Stimulated activated CD4-positive, alpha-beta T cell treated with anti-CD3 and anti-CD28 coated beads, Interleukin-4, amount 100 ng/mL, for 48 hours (primary cell): ENCODE measurements at regions not wholly inside any gene's neighbourhood (a gene's known extent, or its start where the extent isn't known, plus 50 kb on each side); places are given as distances from the start of the nearest gene placed in this dataset.

Source experiments
- DNase-seq, 2 donors: peaks; one replicate each; pipeline ENCODE4 v3.0.0-alpha.2; 2020; ENCODE audit warnings: low read depth in 2 of 2

GRCh38 chr11:112856133-112856532 is 105.1 kb upstream of the NCAM1 start:
- no peak for DNase-seq

- no peak for DNase-seq
Measured at GRCh38 chr11:112856591-112856990, 104.6 kb upstream of the NCAM1 start.

- no peak for DNase-seq
Measured at GRCh38 chr11:112858289-112859023, 102.8 kb upstream of the NCAM1 start.

GRCh38 chr11:112859787-112860186 is 101.4 kb upstream of the NCAM1 start:
- no peak for DNase-seq

GRCh38 chr11:112861356-112861755 is 99.9 kb upstream of the NCAM1 start:
- DNase-seq, result no peak

- no peak for DNase-seq
Measured at GRCh38 chr11:112863305-112863704, 97.9 kb upstream of the NCAM1 start.

- no peak for DNase-seq
Measured at GRCh38 chr11:112864672-112865071, 96.5 kb upstream of the NCAM1 start.

GRCh38 chr11:112871909-112872500 is 89.2 kb upstream of the NCAM1 start:
- DNase-seq, result no peak

- no peak for DNase-seq
Measured at GRCh38 chr11:112874980-112875379, 86.2 kb upstream of the NCAM1 start.

- DNase-seq, result no peak
Measured at GRCh38 chr11:112877581-112877980, 83.6 kb upstream of the NCAM1 start.

GRCh38 chr11:112878033-112878601 is 83.1 kb upstream of the NCAM1 start:
- no peak for DNase-seq

GRCh38 chr11:112880495-112880894 is 80.7 kb upstream of the NCAM1 start:
- DNase-seq, result no peak

GRCh38 chr11:112881461-112881860 is 79.8 kb upstream of the NCAM1 start:
- DNase-seq, result no peak

- DNase-seq, result no peak
Measured at GRCh38 chr11:112882494-112883381, 78.5 kb upstream of the NCAM1 start.

GRCh38 chr11:112884012-112884767 is 77.0 kb upstream of the NCAM1 start:
- no peak for DNase-seq

GRCh38 chr11:112885744-112886433 is 75.3 kb upstream of the NCAM1 start:
- DNase-seq, result no peak

GRCh38 chr11:112886434-112887370 is 74.5 kb upstream of the NCAM1 start:
- DNase-seq, result no peak

GRCh38 chr11:112889446-112889845 is 71.8 kb upstream of the NCAM1 start:
- DNase-seq, result no peak

- no peak for DNase-seq
Measured at GRCh38 chr11:112899235-112900006, 61.8 kb upstream of the NCAM1 start.
